Inflammatory macrophage treated with lipopolysaccharide for 1 hour (primary cell): ENCODE measurements at regions not wholly inside any gene's neighbourhood (a gene's known extent, or its start where the extent isn't known, plus 50 kb on each side); places are given as distances from the start of the nearest gene placed in this dataset.

ENCODE experiments used
- DNase-seq, 2 donors: peaks; one replicate each; pipeline ENCODE4 v3.0.0-alpha.2; 2020 to 2022

GRCh38 chr5:93926831-93927620 lies 185.6 kb upstream of the POU5F2 start:
- no peak for DNase-seq

DNA sequence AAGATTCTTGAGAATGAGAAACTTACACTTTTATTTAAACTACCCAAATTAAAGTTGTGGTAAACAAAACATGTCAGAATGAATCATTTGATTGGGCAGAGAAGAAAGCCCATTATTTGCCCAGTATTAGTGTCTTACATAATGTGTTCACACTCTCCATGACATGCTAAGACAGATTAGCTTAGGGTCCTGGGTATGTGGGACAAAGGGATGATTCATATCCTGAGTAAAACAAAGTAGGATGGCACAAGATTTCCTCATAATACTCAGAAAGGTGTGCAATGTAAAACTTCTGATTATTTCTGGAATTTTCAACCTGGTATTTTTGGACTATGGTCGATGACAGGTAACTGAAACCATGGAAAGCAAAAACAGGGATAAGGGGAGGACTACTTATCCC lies 183.9 kb upstream of the POU5F2 start:
- DNase-seq, result no peak

- no peak for DNase-seq
These were observed 183.2 kb upstream of the POU5F2 start for GRCh38 chr5:93924628-93925027.

GRCh38 chr5:93922551-93922950 lies 181.2 kb upstream of the POU5F2 start:
- no peak for DNase-seq

- DNase-seq, result no peak
These were observed 179.6 kb upstream of the POU5F2 start for GRCh38 chr5:93921001-93921400.

- DNase-seq, result no peak
These were observed 175.5 kb upstream of the POU5F2 start for GRCh38 chr5:93916872-93917271.

- DNase-seq, result peak; percentile 33 to 75
These were observed 173.7 kb upstream of the POU5F2 start for GRCh38 chr5:93915142-93915553.

DNA sequence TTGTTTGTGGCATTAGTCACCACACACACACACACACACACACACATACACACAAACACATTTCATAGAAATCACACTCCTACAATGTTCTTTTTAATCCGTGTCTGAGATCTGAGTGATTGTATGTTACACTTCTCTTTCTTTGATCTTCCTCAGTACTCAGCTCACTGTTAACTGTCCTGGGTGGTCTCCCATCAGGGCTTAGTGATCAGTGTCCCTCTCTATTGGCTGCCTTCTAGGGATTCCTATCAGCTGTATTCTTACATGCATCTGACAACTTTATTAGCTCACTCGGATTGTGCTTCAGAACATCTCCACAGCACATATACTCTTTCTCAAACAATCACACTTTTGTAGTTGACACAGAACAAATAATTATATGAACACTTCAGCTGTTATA lies 170.2 kb upstream of the POU5F2 start:
- no peak for DNase-seq

- DNase-seq, result no peak
These were observed 168.0 kb upstream of the POU5F2 start for GRCh38 chr5:93909356-93909755.

- no peak for DNase-seq
These were observed 163.5 kb upstream of the POU5F2 start for GRCh38 chr5:93904917-93905316.

DNA sequence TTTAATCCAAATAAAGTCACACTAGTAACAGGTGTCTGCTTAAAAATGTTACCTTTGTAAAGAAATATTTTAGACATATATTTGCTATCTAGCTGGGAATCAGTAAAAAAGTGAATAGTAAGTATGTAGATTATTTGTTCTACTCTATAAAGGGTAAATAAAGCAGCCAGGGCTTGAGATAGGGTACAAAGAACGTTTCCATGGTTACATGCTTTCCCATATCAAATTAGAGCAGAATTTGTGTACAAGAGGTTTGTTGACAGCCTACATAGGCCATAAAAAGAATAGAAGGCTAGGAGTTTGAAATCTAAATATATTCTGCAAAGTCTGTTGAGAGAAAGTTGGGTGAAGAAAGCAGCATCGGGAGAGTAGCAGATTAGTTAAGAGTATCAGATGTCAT lies 160.9 kb upstream of the POU5F2 start:
- no peak for DNase-seq

DNA sequence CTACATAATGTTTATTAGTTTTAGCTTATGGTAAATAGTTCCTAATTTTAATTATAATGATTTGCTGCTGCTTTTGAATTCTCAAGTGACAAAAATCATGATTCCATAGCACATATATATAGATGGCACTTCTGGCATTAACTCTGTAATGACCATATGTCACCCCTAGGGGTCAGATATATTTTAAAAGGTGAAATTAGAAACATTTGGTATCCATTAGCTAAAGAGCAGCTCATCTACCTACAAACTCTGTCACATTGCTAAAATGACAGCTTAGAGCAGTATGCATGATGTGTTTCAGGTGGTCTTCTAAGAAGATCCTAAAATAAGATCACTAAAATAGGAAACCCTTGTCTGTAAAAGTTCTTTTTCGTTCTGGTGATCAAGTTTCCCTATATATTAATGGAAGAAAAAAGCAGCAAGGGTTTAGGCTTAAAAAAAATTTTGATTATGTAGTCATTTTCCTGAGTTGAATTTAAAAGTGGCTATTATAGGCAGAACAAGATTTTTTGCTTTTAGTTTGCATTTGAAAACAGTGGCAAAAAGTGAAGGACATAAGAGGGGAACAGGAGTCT lies 157.7 kb upstream of the POU5F2 start:
- peak in 1 of 2 donors; percentile 22 for DNase-seq

- no peak for DNase-seq
These were observed 153.4 kb upstream of the POU5F2 start for GRCh38 chr5:93894601-93895354.

DNA sequence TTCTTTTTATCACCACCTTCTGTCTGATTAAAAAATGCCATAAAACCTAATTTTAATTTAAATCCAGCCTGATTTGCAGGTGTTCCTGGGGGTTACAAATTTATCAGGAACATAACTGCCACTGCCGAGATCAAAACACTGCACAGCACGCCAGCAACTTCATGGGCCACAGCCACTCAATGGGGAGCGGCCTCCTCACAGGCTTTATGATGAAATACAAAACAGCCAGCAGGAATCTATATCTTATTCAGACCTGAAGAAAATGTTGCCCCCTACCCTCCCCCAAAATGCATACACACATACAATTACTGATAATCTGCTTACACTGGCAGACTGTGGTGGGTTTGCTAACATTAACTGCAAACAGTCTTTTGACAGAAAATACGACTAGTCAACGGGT lies 151.7 kb upstream of the POU5F2 start:
- DNase-seq, result no peak

DNA sequence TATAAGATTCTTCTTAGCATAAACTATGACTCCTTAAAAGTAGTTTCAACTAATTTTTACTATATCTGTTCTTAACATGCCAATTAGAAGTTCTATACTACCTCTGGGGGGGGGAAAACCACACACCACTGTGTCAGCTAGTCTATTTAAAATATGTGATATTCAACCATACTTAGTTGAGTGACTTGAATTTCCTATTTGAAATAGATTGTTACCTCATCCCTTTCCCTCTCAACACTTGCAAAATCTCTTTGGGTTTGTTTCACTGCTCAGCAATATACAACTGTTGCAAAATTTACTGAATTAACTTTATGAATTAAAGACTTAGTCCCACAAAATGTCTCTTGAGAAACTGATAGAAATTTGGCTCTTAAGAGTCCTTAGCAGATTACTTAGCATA lies 151.1 kb upstream of the POU5F2 start:
- no peak for DNase-seq

- no peak for DNase-seq
These were observed 150.4 kb upstream of the POU5F2 start for GRCh38 chr5:93891491-93892480.

GRCh38 chr5:93890657-93891056 lies 149.3 kb upstream of the POU5F2 start:
- no peak for DNase-seq

DNA sequence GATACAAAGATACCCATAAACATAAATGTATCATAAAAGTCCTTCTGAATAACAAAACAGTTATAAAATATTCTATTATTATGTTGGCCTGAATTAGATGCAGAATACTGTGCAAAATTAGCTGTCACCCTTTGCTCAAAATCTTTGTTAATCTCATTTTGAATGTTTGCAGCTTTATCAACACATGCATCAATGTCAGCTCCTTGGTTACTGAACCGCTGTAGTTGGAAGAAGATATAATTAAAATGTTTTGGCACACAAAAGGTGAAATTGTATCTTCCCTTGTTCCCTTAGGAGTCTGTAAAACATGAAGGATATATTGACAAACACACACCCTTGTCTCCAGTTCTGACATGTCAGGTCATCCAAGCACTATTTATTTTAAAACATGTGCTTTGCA lies 146.3 kb upstream of the POU5F2 start:
- no peak for DNase-seq

- DNase-seq, result peak in 1 of 2 donors; percentile 10
These were observed 145.5 kb upstream of the POU5F2 start for GRCh38 chr5:93886917-93887361.

DNA sequence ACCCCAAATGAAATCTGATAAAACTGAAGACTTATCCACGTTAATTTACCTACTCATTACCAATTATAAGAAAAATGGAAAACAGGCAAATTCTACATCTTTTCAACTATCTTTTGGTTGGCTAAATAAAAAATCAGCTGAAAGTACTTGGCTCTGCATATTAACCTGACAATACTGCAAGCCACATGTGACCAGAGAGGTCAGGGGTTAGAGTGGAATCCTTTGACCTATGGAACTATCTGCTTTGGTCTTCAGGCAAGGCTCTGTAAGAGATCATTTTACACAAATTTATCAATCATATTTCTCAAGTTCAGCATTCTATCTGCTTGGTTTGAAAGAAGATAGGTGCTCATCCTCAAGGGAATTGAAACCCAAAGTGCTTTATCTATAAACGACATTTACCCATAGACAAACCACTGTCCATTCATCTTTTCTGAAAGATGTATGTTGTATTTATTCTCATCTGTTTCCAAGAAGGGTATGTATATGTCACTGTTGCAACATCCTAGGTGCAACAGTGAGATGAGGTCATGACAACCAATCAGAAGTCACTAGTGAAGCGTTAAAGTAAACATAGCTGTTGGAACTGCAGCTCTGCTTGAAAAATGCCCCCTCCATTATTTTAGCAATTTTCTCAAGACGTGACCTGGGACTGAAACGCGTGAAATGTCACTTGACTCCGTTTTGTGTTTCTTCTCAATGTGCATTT lies 144.9 kb upstream of the POU5F2 start:
- DNase-seq, result no peak

DNA sequence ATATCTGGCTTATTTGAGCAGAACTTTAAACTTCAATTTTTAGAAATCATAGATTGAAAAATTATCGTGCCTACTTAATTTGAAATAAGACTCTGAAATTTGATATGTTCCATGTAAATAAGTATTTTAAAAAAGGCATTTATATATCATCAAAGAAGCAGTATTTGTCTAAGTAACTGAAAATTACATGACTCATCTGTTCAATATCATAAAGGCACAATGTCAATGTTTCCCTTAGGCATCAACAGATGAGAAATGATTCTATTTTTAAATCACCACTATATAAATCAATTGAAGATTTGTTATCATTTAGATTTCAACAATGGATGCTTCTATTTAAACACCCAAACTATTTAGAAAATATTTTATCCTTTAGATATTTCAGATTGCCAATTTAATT lies 142.9 kb upstream of the POU5F2 start:
- DNase-seq, result no peak

DNA sequence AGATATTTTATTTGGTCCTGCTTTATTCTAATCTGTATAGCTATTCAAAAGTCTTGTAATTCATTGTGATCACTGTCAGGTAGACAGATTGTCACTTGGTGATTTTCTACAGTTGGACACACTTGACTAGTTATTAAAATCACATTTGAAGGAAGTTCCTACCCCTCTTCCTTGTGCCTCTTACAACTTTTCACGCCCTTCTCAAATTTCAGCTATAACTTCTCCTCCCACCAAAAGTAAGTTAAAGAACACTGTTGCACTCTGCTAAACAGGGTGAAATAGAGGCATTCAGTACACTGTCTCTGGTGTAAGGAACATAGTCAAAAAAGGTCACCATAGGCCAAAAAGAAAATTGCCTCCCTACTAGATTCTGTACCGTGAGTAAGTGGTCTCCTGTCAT lies 142.1 kb upstream of the POU5F2 start:
- no peak for DNase-seq
